ENCODE measurements at regions not wholly inside any gene's neighbourhood (a gene's known extent, or its start where the extent isn't known, plus 50 kb on each side); places are given as distances from the start of the nearest gene placed in this dataset.

DNA sequence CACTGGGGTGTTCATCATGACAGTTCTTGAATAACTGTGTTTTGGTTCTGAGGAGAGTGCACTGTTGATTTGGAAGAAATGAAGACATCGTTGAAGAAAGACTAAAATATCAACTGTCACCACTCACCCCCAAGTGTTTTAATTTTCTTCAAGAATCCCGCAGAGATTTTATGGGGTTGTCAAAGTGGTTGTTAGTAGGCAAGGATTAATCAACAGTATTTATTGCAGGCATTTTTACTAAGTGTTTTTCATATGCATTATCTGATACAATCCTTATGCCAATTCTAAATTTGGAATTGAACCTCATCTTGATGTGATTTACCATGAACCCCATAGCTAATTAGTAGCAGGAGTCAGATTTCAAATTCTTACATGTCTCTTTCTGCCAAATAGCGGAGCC, 63.7 kb upstream of the OBI1 start:
- no peak overlapping the region for H3K4me3 ChIP-seq (ENCODE audit: low read depth, low read length)
- TF ChIP-seq CTCF (IDR thresholded peaks at IDR 0.05; ENCODE audit: insufficient read depth, low read depth, low read length) = no peak
- DNase-seq (ENCODE audit: low read depth) = no peak

DNA sequence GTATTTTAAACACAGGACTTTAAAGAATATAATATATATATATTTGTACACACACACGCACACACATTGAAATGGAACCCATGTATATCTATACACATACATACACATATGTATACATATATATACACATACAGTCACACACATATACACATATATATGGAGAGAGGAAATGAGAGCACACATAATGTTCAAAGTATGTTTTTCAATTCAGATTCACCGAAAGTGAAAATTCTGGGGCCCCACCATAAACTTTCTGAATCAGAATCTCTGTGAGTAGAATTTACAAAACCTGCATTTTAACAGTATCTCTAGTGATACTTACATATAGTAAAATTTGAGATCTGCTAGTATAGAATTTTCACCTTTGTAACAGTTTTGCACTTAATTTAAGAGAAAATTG, 60.4 kb upstream of the OBI1 start:
- no peak overlapping the region for H3K4me3 ChIP-seq (ENCODE audit: low read depth, low read length)
- DNase-seq (ENCODE audit: low read depth) = no peak
- TF ChIP-seq CTCF (IDR thresholded peaks at IDR 0.05; ENCODE audit: insufficient read depth, low read depth, low read length) = no peak

- no peak for TF ChIP-seq CTCF (IDR thresholded peaks at IDR 0.05; ENCODE audit: insufficient read depth, low read depth, low read length)
- no peak for DNase-seq (ENCODE audit: low read depth)
Observed at GRCh38 chr13:78714717-78715116, 55.8 kb upstream of the OBI1 start.

GRCh38 chr13:78712831-78713230, 53.9 kb upstream of the OBI1 start:
- DNase-seq (ENCODE audit: low read depth) = no peak
- no peak for TF ChIP-seq CTCF (IDR thresholded peaks at IDR 0.05; ENCODE audit: insufficient read depth, low read depth, low read length)
- no peak overlapping the region for H3K4me3 ChIP-seq (ENCODE audit: low read depth, low read length)

More at GRCh38 chr13:78714717-78715116, 55.8 kb upstream of the OBI1 start:
- no peak overlapping the region for H3K4me3 ChIP-seq (ENCODE audit: low read depth, low read length)

GRCh38 chr13:78709028-78709427, 50.1 kb upstream of the OBI1 start:
- H3K4me3 ChIP-seq (ENCODE audit: low read depth, low read length) = no peak overlapping the region
- no peak for DNase-seq (ENCODE audit: low read depth)
- no peak for TF ChIP-seq CTCF (IDR thresholded peaks at IDR 0.05; ENCODE audit: insufficient read depth, low read depth, low read length)

All from fibroblast of villous mesenchyme (primary cell).